HFFc6 (cell line): ENCODE measurements at regions not wholly inside any gene's neighbourhood (a gene's known extent, or its start where the extent isn't known, plus 50 kb on each side); places are given as distances from the start of the nearest gene placed in this dataset.

ENCODE experiments used
- DNase-seq: peaks from one replicate; pipeline ENCODE4 v3.0.0-alpha.2; 2018
- H3K27ac Mint-ChIP-seq: 2 replicates; pipeline ENCODE4 v1.8.0; 2020; ENCODE audit warnings: mild to moderate bottlenecking, mixed read lengths
- H3K27me3 Mint-ChIP-seq: 2 replicates; pipeline ENCODE4 v1.8.0; 2021; ENCODE audit warnings: mild to moderate bottlenecking, moderate library complexity, mixed read lengths; ENCODE audit not compliant: insufficient read depth
- H3K36me3 Mint-ChIP-seq: 2 replicates; pipeline ENCODE4 v1.8.0; 2021; ENCODE audit warnings: low read depth, mixed read lengths
- H3K4me1 Mint-ChIP-seq: 2 replicates; pipeline ENCODE4 v1.8.0; 2020; ENCODE audit warnings: low read depth, mixed read lengths
- H3K4me3 Mint-ChIP-seq: 2 replicates; pipeline ENCODE4 v1.8.0; 2020; ENCODE audit warnings: mild to moderate bottlenecking, moderate library complexity, mixed read lengths
- H3K9me3 Mint-ChIP-seq: 2 replicates; pipeline ENCODE4 v1.8.0; 2020; ENCODE audit warnings: mild to moderate bottlenecking, mixed read lengths
- TF ChIP-seq, protein P1 (sequence below): fragments of 200-600 bp; sonication (generic); IDR thresholded peaks from 2 replicates; pipeline ENCODE4 v1.5.0; 2021; ENCODE audit warnings: antibody characterized with exemption, mild to moderate bottlenecking

DNA sequence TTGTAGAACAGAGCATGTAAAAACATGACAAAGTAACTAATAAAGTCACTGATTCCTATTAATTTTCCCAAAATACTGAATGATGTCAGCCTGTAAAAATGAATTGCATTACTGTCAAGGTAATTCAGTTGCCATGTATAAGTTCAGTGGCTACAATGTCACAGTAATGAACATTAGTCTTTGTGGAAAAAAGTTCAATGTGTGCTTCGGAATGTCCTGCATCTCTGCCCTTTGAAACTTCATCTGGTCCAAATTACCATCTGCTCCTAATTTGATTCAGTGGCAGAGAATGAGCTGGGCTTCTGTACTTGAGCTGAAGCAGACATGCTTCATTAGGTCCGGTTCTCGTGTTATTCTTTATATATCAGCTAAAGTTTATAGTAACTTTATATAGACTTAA lies 567.4 kb downstream of the COL12A1 start:
- no peaks in the 10 kb centered on the region; the same call in 1 of the 2 replicates for H3K4me1 Mint-ChIP-seq
- TF ChIP-seq, protein P1, sequence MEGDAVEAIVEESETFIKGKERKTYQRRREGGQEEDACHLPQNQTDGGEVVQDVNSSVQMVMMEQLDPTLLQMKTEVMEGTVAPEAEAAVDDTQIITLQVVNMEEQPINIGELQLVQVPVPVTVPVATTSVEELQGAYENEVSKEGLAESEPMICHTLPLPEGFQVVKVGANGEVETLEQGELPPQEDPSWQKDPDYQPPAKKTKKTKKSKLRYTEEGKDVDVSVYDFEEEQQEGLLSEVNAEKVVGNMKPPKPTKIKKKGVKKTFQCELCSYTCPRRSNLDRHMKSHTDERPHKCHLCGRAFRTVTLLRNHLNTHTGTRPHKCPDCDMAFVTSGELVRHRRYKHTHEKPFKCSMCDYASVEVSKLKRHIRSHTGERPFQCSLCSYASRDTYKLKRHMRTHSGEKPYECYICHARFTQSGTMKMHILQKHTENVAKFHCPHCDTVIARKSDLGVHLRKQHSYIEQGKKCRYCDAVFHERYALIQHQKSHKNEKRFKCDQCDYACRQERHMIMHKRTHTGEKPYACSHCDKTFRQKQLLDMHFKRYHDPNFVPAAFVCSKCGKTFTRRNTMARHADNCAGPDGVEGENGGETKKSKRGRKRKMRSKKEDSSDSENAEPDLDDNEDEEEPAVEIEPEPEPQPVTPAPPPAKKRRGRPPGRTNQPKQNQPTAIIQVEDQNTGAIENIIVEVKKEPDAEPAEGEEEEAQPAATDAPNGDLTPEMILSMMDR: no peak
- no peak for DNase-seq

DNA sequence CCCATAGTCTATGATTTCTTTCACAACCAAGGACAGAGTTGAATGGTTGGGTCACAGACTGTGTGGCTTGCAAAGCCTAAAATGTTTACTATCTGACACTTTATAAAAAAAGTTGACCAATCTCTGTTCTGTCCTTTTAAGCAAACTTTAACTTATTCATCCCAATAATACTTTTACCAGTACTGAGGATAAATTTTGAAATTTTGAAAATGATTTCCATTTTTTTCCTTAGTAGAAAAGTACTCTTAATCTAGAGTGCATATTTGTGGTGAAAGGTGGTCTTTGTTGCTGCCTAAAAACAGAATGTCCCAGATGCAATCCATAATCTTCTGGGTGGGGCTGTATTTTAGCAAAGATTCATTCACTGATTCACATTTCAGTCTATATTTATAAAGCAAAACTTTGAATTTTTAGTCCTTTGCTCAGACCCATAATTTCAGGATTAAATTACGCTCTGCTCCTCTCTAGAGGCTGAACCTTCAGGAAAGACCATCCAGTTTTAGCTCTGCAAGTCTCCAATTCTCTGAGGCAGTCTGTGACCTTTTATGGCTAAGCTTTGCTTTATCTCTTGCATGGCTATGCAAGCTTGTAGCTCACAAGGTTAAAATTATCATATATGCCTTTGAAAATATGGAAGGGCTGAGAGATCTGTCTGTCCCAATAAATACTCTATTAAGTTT lies 573.5 kb downstream of the COL12A1 start:
- no peaks in the 10 kb centered on the region for H3K36me3 Mint-ChIP-seq
- H3K4me3 Mint-ChIP-seq: no peak overlapping the region
- peaks cover 11% of the 10 kb centered on the region for H3K4me1 Mint-ChIP-seq
- no peaks in the 10 kb centered on the region; the same call in 1 of the 2 replicates for H3K9me3 Mint-ChIP-seq
- H3K27me3 Mint-ChIP-seq: peaks cover 2% of the 10 kb centered on the region; the same call in 1 of the 2 replicates
- no peak for DNase-seq
- TF ChIP-seq, protein P1: no peak
- no peak overlapping the region for H3K27ac Mint-ChIP-seq

More for the DNA sequence above, 567.4 kb downstream of the COL12A1 start:
- Mint-ChIP-seq H3K9me3 (no peaks in the 10 kb centered on the region), H3K36me3 (no peaks in the 10 kb centered on the region), H3K4me3 (no peak overlapping the region), H3K27me3 (no peaks in the 10 kb centered on the region), H3K27ac (no peak overlapping the region)

DNA sequence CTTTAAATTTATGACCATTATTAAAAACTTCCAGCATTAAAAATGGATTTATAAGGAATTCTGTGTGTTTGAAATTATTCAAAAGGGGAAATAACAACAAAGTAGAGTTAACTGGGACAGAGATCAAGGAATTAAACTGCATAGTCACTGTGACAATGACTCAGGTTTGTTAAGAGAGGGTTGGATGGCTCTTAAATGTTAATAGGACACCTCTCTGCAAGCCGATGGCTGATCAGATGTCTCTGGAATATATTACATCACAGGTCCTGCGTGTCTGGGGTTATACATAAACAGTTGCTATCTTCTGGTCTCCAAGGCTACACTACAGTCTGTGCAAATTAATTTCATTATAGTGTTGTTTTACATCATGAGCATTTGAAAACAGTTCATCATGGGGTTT lies 574.3 kb downstream of the COL12A1 start:
- H3K36me3 Mint-ChIP-seq: no peaks in the 10 kb centered on the region
- no peak overlapping the region for H3K4me3 Mint-ChIP-seq
- peaks cover 2% of the 10 kb centered on the region; the same call in 1 of the 2 replicates for H3K27me3 Mint-ChIP-seq
- H3K4me1 Mint-ChIP-seq: peaks cover 11% of the 10 kb centered on the region
- DNase-seq: peak; percentile 67
- no peaks in the 10 kb centered on the region; the same call in 1 of the 2 replicates for H3K9me3 Mint-ChIP-seq
- TF ChIP-seq, protein P1: no peak
- peak overlapping the region; percentile 57; the same call in 1 of the 2 replicates for H3K27ac Mint-ChIP-seq

DNA sequence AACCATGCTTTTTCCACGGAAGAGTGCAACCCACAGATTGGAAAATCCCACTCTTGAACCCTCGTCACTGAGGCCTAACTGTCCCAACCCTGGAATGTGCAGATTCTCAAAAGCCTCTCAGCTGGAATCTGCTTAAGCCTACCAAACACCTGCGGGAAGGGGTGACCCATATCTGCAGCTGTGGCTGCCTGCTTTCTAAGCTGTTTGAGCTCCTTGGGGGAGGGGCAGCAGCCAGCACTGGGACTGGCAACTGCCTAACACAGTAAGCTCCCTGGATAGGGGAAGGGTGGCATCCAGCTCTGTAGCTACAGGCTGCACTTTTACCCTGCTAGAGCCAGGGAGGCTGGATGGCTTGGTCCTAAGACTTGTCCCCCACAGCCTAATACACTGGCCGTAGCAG lies 579.6 kb downstream of the COL12A1 start:
- H3K36me3 Mint-ChIP-seq: peaks cover 20% of the 10 kb centered on the region
- peaks cover 2% of the 10 kb centered on the region; the same call in 1 of the 2 replicates for H3K27me3 Mint-ChIP-seq
- no peak overlapping the region for H3K27ac Mint-ChIP-seq
- peaks cover 21% of the 10 kb centered on the region for H3K9me3 Mint-ChIP-seq
- peaks cover 4% of the 10 kb centered on the region for H3K4me1 Mint-ChIP-seq
- no peak for DNase-seq
- TF ChIP-seq, protein P1: no peak
- H3K4me3 Mint-ChIP-seq: no peak overlapping the region

DNA sequence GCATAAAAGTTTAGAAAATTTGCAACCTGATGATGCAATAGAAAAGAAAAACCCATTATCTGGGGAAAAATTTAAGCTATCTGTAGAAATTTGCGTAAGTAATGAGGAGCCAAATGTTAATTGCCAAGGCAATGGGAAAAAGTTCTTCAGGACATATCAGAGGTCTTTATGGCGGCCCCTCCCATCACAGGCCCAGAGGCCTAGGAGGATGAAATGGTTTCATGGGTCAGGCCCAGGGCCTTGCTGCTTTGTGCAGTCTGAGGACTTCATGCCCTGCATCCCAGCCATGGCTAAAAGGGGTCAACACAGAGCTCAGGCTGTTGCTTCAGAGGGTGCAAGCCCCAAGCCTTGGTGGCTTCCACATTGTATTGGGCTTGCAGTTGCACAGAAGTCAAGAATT lies 582.8 kb downstream of the COL12A1 start:
- H3K4me1 Mint-ChIP-seq: no peaks in the 10 kb centered on the region
- no peak overlapping the region for H3K27ac Mint-ChIP-seq
- peaks cover 20% of the 10 kb centered on the region for H3K36me3 Mint-ChIP-seq
- no peak for DNase-seq
- TF ChIP-seq, protein P1: no peak
- H3K4me3 Mint-ChIP-seq: no peak overlapping the region
- peaks cover 21% of the 10 kb centered on the region for H3K9me3 Mint-ChIP-seq
- no peaks in the 10 kb centered on the region; the same call in none of the 2 replicates for H3K27me3 Mint-ChIP-seq
